Astrocyte (in vitro differentiated cells and primary cell): ENCODE measurements at regions not wholly inside any gene's neighbourhood (a gene's known extent, or its start where the extent isn't known, plus 50 kb on each side); places are given as distances from the start of the nearest gene placed in this dataset.

Experiments used
- DNase-seq: peaks from one replicate; pipeline ENCODE4 v3.0.0-alpha.2; 2010; ENCODE audit warnings: low read depth
- FAIRE-seq: peaks from 2 replicates; lab custom pipeline; 2011; peaks lifted over from hg19 to GRCh38; lab: Jason Lieb, UNC
- H2AFZ ChIP-seq: 2 replicates; pipeline ENCODE4 v1.6.0; 2012; ENCODE audit warnings: low read depth, low read length, inconsistent platforms
- H3K27ac ChIP-seq: 2 replicates; pipeline ENCODE4 v1.5.1; 2011; ENCODE audit warnings: low read depth, low read length, inconsistent platforms
- H3K27me3 ChIP-seq: 2 replicates; pipeline ENCODE4 v1.6.0; 2011; ENCODE audit warnings: low read length, inconsistent platforms; ENCODE audit not compliant: insufficient read depth
- H3K36me3 ChIP-seq: 2 replicates; pipeline ENCODE4 v1.5.1; 2011; ENCODE audit warnings: low read length, inconsistent platforms; ENCODE audit not compliant: insufficient read depth
- H3K4me1 ChIP-seq: 2 replicates; pipeline ENCODE4 v1.5.1; 2011; ENCODE audit warnings: low read length, inconsistent platforms; ENCODE audit not compliant: insufficient read depth
- H3K4me2 ChIP-seq: 2 replicates; pipeline ENCODE4 v1.6.0; 2012; ENCODE audit warnings: low read length, inconsistent platforms
- H3K4me3 ChIP-seq: 2 replicates; pipeline ENCODE4 v1.5.1; 2011; ENCODE audit warnings: low read depth, mild to moderate bottlenecking, low read length, inconsistent platforms; ENCODE audit not compliant: insufficient read depth
- H3K79me2 ChIP-seq: 2 replicates; pipeline ENCODE4 v1.6.0; 2012; ENCODE audit warnings: mild to moderate bottlenecking, low read length, inconsistent platforms; ENCODE audit not compliant: insufficient read depth
- H3K9ac ChIP-seq: 2 replicates; pipeline ENCODE4 v1.6.0; 2012; ENCODE audit warnings: mild to moderate bottlenecking, low read length, inconsistent platforms
- H3K9me3 ChIP-seq: 2 replicates; pipeline ENCODE4 v1.5.1; 2012; ENCODE audit warnings: low read depth, mild to moderate bottlenecking, low read length, inconsistent platforms; ENCODE audit not compliant: insufficient read depth
- H4K20me1 ChIP-seq: 2 replicates; pipeline ENCODE4 v1.6.0; 2012; ENCODE audit warnings: low read length, inconsistent platforms; ENCODE audit not compliant: insufficient read depth
- H3K27ac Mint-ChIP-seq: one replicate; pipeline ENCODE4 v1.8.0; 2021; ENCODE audit warnings: mild to moderate bottlenecking, mixed read lengths; ENCODE audit not compliant: unreplicated experiment
- H3K27me3 Mint-ChIP-seq: one replicate; pipeline ENCODE4 v1.8.0; 2021; ENCODE audit warnings: low read depth, mixed read lengths; ENCODE audit not compliant: unreplicated experiment
- H3K36me3 Mint-ChIP-seq: one replicate; pipeline ENCODE4 v1.8.0; 2021; ENCODE audit warnings: low read depth, mixed read lengths; ENCODE audit not compliant: unreplicated experiment
- H3K4me1 Mint-ChIP-seq: one replicate; pipeline ENCODE4 v1.8.0; 2021; ENCODE audit warnings: low read depth, mixed read lengths; ENCODE audit not compliant: unreplicated experiment
- H3K4me3 Mint-ChIP-seq: one replicate; pipeline ENCODE4 v1.8.0; 2021; ENCODE audit warnings: mild to moderate bottlenecking, moderate library complexity, mixed read lengths; ENCODE audit not compliant: unreplicated experiment
- H3K9me3 Mint-ChIP-seq: one replicate; pipeline ENCODE4 v1.8.0; 2021; ENCODE audit warnings: mild to moderate bottlenecking, mixed read lengths; ENCODE audit not compliant: unreplicated experiment
- CTCF ChIP-seq: IDR thresholded peaks from 2 replicates; pipeline ENCODE4 v1.5.1; 2011; ENCODE audit warnings: low read depth, mild to moderate bottlenecking, inconsistent platforms, low read length, moderate library complexity; ENCODE audit not compliant: insufficient read depth
- EZH2 ChIP-seq: IDR thresholded peaks from 2 replicates; pipeline ENCODE4 v1.6.1; 2012; ENCODE audit warnings: mild to moderate bottlenecking, low read length, inconsistent platforms; ENCODE audit not compliant: insufficient read depth

DNA sequence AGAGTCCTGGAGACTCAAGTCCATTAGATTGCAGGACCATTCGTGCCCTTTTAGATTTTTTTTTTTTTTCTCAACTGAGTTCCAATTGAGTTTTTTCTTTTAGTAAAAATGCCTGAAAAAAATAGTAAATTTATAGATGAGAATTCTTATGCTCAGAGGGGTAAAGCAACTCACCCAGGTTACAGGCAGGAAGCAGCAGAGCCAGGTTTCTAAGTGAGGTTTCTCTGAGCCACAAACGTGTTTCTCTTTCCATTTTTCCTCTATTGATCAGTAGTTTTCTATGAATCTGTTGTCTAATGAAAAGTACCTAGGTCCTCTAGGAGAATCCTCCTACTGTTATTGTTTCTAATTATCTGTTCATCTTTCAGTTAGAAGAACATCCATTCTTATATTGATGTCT lies 66.4 kb upstream of the C12orf71 start:
- Mint-ChIP-seq H3K4me1 (peaks cover under 1% of the 10 kb centered on the region), H3K27ac (no peak overlapping the region), H3K9me3 (no peaks in the 10 kb centered on the region), H3K27me3 (no peaks in the 10 kb centered on the region), H3K36me3 (no peaks in the 10 kb centered on the region), H3K4me3 (no peak overlapping the region)
- no peaks in the 10 kb centered on the region for H3K36me3 ChIP-seq
- H3K4me1 ChIP-seq: no peaks in the 10 kb centered on the region
- H3K27ac ChIP-seq: no peak overlapping the region
- no peaks in the 10 kb centered on the region for H3K27me3 ChIP-seq
- FAIRE-seq (no peak), DNase-seq (no peak)
- no peaks in the 10 kb centered on the region for H3K9me3 ChIP-seq
- no peak for TF ChIP-seq EZH2
- no peak for TF ChIP-seq CTCF
- H3K4me3 ChIP-seq: no peak overlapping the region
- no peaks in the 10 kb centered on the region for H4K20me1 ChIP-seq
- H3K79me2 ChIP-seq: no peaks in the 10 kb centered on the region
- no peak overlapping the region for H3K9ac ChIP-seq
- no peak overlapping the region for H2AFZ ChIP-seq
- H3K4me2 ChIP-seq: no peak overlapping the region

DNA sequence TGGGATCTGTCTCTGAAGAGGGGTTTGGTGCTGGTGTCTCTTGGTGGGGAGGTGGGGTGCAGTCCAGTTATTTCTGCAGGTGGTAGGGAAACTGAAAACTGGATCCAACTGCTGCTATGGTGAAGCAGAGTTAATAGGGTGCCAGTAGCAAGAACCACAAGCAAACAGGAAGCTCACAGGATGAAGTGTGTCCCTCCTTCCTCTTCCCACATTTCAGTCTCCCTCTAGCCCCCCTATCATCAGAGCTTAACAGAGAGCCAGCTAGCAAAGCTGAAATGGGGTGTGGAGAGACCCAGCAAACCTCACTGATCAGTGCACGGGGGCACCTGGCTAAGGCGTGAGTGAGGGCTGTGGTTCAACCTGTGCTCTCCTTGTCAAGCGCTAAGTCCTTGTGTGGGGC lies 69.1 kb upstream of the C12orf71 start:
- Histone ChIP-seq H3K4me3 (no peak overlapping the region), H3K27me3 (no peaks in the 10 kb centered on the region), H3K36me3 (no peaks in the 10 kb centered on the region), H3K4me1 (no peaks in the 10 kb centered on the region), H2AFZ (no peak overlapping the region), H3K9me3 (no peaks in the 10 kb centered on the region), H3K27ac (no peak overlapping the region), H3K4me2 (no peak overlapping the region), H3K9ac (no peak overlapping the region), H3K79me2 (no peaks in the 10 kb centered on the region), H4K20me1 (no peaks in the 10 kb centered on the region)
- Mint-ChIP-seq H3K4me3 (no peak overlapping the region), H3K4me1 (no peaks in the 10 kb centered on the region), H3K27me3 (no peaks in the 10 kb centered on the region), H3K9me3 (no peaks in the 10 kb centered on the region), H3K36me3 (no peaks in the 10 kb centered on the region), H3K27ac (no peak overlapping the region)
- DNase-seq (no peak), FAIRE-seq (no peak)
- TF ChIP-seq CTCF: no peak
- TF ChIP-seq EZH2: no peak

GRCh38 chr12:27158297-27158696 lies 75.9 kb upstream of the C12orf71 start:
- Mint-ChIP-seq H3K4me1 (peaks cover 6% of the 10 kb centered on the region), H3K27ac (no peak overlapping the region), H3K9me3 (no peaks in the 10 kb centered on the region), H3K36me3 (peaks cover 2% of the 10 kb centered on the region), H3K27me3 (no peaks in the 10 kb centered on the region), H3K4me3 (no peak overlapping the region)
- Histone ChIP-seq H3K4me3 (no peak overlapping the region), H4K20me1 (no peaks in the 10 kb centered on the region), H3K4me1 (peaks cover 10% of the 10 kb centered on the region), H3K27me3 (no peaks in the 10 kb centered on the region), H3K9me3 (no peaks in the 10 kb centered on the region), H3K9ac (no peak overlapping the region), H3K27ac (no peak overlapping the region), H3K4me2 (no peak overlapping the region), H3K79me2 (no peaks in the 10 kb centered on the region), H2AFZ (peak overlapping the region; percentile 30), H3K36me3 (no peaks in the 10 kb centered on the region)
- TF ChIP-seq CTCF (no peak), EZH2 (no peak)
- FAIRE-seq (no peak), DNase-seq (no peak)
